ENCODE measurements at regions not wholly inside any gene's neighbourhood (a gene's known extent, or its start where the extent isn't known, plus 50 kb on each side); places are given as distances from the start of the nearest gene placed in this dataset.
"Not testable (repeated sequence)": the region's sequence is repeated elsewhere in the genome, so short reads cannot be mapped to it uniquely, and the experiment has no call there.

DNA sequence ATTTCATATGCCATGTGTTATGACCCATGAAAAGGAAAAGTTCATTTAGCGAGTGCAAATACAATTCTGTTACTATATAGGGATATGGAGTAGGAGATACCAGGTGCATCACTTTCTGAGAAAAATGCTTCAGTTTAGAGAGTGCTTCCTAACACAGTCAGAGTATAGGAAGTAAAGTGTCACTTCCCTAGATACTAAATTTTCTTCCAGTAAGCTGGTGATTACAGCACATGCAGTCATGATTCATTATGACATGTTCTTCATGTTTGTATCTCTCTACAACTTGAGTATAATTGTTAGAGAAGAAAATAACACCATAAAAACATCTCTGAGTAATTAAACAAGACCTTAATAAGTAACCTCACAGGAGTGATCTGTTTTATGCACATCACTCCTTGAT lies 837.0 kb downstream of the DNAH5 start:
- ChIA-PET POLR2A (no interaction called here), CTCF (no interaction called here)
- no peaks in the 10 kb centered on the region for H3K36me3 ChIP-seq (ENCODE audit: control insufficient read depth in 2 of 2, insufficient read depth in 1 of 2, low read length in 2 of 2)
- no peaks in the 10 kb centered on the region for H3K4me1 ChIP-seq (ENCODE audit: control insufficient read depth, insufficient read depth, low read length)
- no peak for TF ChIP-seq ZNF114 (tag by site-specific recombination; IDR thresholded peaks at IDR 0.05)
- TF ChIP-seq YY2 (tag by site-specific recombination; IDR thresholded peaks at IDR 0.05), result no peak
- TF ChIP-seq SETDB1 (IDR thresholded peaks at IDR 0.05; ENCODE audit: insufficient read length, low read length), result no peak
- TF ChIP-seq YY1 (tag by site-specific recombination; IDR thresholded peaks at IDR 0.05), result no peak
- no peaks in the 10 kb centered on the region for H3K9me3 ChIP-seq (ENCODE audit: control insufficient read depth, insufficient read depth, low read depth, low read length)
- H3K4me3 ChIP-seq (ENCODE audit: low read depth, low read length), result no peak overlapping the region
- H3K27ac ChIP-seq (ENCODE audit: extremely low read depth, low read depth, low read length), result no peak overlapping the region

DNA sequence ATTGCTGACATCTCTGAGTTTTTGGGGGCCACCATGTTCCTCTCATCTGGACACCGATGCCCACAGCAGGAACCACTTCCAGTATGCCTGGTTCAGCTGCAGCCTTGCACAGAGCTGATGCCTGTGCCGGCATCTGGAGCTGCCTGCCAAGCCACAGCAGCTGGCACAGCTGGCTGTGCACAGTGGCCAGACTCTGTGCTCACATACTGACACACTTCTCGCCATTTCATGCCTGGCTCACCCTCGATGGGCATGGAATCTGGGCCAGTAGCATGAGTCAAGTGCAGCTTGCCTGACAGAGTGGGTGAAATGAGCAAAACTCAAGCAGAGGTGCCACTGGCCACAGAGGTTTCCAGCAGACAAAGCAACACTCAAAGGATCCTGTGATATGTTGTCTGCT lies 863.4 kb downstream of the DNAH5 start:
- no peak for TF ChIP-seq GLIS1 (tag by site-specific recombination; IDR thresholded peaks at IDR 0.05)
- no peak for TF ChIP-seq ZNF510 (tag by site-specific recombination; IDR thresholded peaks at IDR 0.05; ENCODE audit: insufficient replicate concordance)
- TF ChIP-seq, protein P1, sequence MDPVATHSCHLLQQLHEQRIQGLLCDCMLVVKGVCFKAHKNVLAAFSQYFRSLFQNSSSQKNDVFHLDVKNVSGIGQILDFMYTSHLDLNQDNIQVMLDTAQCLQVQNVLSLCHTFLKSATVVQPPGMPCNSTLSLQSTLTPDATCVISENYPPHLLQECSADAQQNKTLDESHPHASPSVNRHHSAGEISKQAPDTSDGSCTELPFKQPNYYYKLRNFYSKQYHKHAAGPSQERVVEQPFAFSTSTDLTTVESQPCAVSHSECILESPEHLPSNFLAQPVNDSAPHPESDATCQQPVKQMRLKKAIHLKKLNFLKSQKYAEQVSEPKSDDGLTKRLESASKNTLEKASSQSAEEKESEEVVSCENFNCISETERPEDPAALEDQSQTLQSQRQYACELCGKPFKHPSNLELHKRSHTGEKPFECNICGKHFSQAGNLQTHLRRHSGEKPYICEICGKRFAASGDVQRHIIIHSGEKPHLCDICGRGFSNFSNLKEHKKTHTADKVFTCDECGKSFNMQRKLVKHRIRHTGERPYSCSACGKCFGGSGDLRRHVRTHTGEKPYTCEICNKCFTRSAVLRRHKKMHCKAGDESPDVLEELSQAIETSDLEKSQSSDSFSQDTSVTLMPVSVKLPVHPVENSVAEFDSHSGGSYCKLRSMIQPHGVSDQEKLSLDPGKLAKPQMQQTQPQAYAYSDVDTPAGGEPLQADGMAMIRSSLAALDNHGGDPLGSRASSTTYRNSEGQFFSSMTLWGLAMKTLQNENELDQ (tag by site-specific recombination; IDR thresholded peaks at IDR 0.05; ENCODE audit: low read depth), result no peak
- TF ChIP-seq ZNF571 (tag by site-specific recombination; IDR thresholded peaks at IDR 0.05), result no peak
- no peak for TF ChIP-seq ZNF341 (tag by site-specific recombination; IDR thresholded peaks at IDR 0.05; ENCODE audit: low read depth)
- TF ChIP-seq, protein P2, sequence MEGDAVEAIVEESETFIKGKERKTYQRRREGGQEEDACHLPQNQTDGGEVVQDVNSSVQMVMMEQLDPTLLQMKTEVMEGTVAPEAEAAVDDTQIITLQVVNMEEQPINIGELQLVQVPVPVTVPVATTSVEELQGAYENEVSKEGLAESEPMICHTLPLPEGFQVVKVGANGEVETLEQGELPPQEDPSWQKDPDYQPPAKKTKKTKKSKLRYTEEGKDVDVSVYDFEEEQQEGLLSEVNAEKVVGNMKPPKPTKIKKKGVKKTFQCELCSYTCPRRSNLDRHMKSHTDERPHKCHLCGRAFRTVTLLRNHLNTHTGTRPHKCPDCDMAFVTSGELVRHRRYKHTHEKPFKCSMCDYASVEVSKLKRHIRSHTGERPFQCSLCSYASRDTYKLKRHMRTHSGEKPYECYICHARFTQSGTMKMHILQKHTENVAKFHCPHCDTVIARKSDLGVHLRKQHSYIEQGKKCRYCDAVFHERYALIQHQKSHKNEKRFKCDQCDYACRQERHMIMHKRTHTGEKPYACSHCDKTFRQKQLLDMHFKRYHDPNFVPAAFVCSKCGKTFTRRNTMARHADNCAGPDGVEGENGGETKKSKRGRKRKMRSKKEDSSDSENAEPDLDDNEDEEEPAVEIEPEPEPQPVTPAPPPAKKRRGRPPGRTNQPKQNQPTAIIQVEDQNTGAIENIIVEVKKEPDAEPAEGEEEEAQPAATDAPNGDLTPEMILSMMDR (tag by site-specific recombination; IDR thresholded peaks at IDR 0.05), result no peak
- no peak for TF ChIP-seq ZNF626 (tag by site-specific recombination; IDR thresholded peaks at IDR 0.05)
- no peak for TF ChIP-seq ZBTB1 (tag by site-specific recombination; IDR thresholded peaks at IDR 0.05)
- no peak overlapping the region for H3K4me3 ChIP-seq (ENCODE audit: low read depth, low read length)
- ChIA-PET CTCF (no interaction called here), POLR2A (no interaction called here)
- no peaks in the 10 kb centered on the region for H3K9me3 ChIP-seq (ENCODE audit: control insufficient read depth, insufficient read depth, low read depth, low read length)
- H3K4me1 ChIP-seq (ENCODE audit: control insufficient read depth, insufficient read depth, low read length), result no peaks in the 10 kb centered on the region
- H3K27ac ChIP-seq (ENCODE audit: extremely low read depth, low read depth, low read length), result no peak overlapping the region
- H3K36me3 ChIP-seq (ENCODE audit: control insufficient read depth in 2 of 2, insufficient read depth in 1 of 2, low read length in 2 of 2), result no peaks in the 10 kb centered on the region

DNA sequence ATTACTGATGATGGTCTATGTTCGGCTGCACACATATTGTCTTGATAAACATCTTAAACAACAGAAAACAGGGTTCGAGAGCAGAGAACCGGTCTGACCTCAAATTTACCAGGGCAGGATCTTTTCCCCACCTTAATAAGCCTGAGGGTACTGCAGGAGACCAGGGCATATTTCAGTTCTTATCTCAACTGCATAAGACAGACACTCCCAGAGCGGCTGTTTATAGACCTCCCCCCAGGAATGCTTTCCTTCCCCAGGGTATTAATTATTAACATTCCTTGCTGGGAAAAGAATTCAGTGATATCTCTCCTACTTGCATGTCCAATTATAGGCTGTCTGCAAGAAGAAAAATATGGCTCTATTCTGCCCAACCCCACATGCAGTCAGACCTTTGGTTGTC lies 871.6 kb downstream of the DNAH5 start:
- H3K36me3 ChIP-seq (ENCODE audit: control insufficient read depth in 2 of 2, insufficient read depth in 1 of 2, low read length in 2 of 2); H3K4me3 ChIP-seq (ENCODE audit: low read depth, low read length); CTCF ChIA-PET; H3K9me3 ChIP-seq (ENCODE audit: control insufficient read depth, insufficient read depth, low read depth, low read length); POLR2A ChIA-PET; H3K4me1 ChIP-seq (ENCODE audit: control insufficient read depth, insufficient read depth, low read length); H3K27ac ChIP-seq (ENCODE audit: extremely low read depth, low read depth, low read length): not testable (repeated sequence)

DNA sequence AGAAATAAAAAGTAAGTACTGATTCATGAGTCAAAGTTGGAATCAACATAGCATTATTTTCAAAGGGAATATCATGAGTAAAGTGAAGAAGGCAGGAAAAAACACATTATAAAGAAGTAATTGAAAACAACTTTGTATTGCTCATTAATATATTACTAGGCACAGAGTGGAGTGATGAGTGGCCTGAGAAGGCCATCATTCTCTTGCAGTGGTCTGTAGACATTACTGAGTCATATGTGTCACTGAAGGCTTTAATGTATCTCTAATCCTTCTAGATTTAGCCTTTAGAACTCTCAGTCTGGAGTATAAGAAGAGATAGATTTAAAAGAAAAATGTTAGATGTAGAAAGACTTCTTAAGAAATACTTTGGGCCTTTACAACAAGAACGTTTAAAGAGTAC lies 881.4 kb downstream of the DNAH5 start:
- POLR2A ChIA-PET, result no interaction called here
- TF ChIP-seq ZNF335 (tag by site-specific recombination; conservative IDR thresholded peaks at IDR 0.05) (no peak), ZNF843 (tag by site-specific recombination; IDR thresholded peaks at IDR 0.05) (no peak), ZNF175 (tag by site-specific recombination; IDR thresholded peaks at IDR 0.05) (no peak), GLI2 (tag by site-specific recombination; IDR thresholded peaks at IDR 0.05; ENCODE audit: borderline replicate concordance, low read depth) (no peak), ZNF529 (tag by site-specific recombination; IDR thresholded peaks at IDR 0.05; ENCODE audit: insufficient replicate concordance) (no peak), ZNF521 (tag by site-specific recombination; IDR thresholded peaks at IDR 0.05) (no peak), ZNF571 (tag by site-specific recombination; IDR thresholded peaks at IDR 0.05) (no peak), ZBTB7A (tag by site-specific recombination; IDR thresholded peaks at IDR 0.05; ENCODE audit: low read depth) (no peak)
- TF ChIP-seq, protein P3, sequence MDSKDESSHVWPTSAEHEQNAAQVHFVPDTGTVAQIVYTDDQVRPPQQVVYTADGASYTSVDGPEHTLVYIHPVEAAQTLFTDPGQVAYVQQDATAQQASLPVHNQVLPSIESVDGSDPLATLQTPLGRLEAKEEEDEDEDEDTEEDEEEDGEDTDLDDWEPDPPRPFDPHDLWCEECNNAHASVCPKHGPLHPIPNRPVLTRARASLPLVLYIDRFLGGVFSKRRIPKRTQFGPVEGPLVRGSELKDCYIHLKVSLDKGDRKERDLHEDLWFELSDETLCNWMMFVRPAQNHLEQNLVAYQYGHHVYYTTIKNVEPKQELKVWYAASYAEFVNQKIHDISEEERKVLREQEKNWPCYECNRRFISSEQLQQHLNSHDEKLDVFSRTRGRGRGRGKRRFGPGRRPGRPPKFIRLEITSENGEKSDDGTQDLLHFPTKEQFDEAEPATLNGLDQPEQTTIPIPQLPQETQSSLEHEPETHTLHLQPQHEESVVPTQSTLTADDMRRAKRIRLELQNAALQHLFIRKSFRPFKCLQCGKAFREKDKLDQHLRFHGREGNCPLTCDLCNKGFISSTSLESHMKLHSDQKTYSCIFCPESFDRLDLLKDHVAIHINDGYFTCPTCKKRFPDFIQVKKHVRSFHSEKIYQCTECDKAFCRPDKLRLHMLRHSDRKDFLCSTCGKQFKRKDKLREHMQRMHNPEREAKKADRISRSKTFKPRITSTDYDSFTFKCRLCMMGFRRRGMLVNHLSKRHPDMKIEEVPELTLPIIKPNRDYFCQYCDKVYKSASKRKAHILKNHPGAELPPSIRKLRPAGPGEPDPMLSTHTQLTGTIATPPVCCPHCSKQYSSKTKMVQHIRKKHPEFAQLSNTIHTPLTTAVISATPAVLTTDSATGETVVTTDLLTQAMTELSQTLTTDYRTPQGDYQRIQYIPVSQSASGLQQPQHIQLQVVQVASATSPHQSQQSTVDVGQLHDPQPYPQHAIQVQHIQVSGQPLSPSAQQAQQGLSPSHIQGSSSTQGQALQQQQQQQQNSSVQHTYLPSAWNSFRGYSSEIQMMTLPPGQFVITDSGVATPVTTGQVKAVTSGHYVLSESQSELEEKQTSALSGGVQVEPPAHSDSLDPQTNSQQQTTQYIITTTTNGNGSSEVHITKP (tag by site-specific recombination; IDR thresholded peaks at IDR 0.05), result no peak
- TF ChIP-seq, protein P4, sequence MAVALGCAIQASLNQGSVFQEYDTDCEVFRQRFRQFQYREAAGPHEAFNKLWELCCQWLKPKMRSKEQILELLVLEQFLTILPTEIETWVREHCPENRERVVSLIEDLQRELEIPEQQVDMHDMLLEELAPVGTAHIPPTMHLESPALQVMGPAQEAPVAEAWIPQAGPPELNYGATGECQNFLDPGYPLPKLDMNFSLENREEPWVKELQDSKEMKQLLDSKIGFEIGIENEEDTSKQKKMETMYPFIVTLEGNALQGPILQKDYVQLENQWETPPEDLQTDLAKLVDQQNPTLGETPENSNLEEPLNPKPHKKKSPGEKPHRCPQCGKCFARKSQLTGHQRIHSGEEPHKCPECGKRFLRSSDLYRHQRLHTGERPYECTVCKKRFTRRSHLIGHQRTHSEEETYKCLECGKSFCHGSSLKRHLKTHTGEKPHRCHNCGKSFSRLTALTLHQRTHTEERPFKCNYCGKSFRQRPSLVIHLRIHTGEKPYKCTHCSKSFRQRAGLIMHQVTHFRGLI (tag by site-specific recombination; IDR thresholded peaks at IDR 0.05), result no peak

More for the DNA sequence above, 881.4 kb downstream of the DNAH5 start:
- CTCF ChIA-PET, result no interaction called here
- Histone ChIP-seq H3K9me3 (ENCODE audit: control insufficient read depth, insufficient read depth, low read depth, low read length) (no peaks in the 10 kb centered on the region), H3K4me1 (ENCODE audit: control insufficient read depth, insufficient read depth, low read length) (no peaks in the 10 kb centered on the region), H3K4me3 (ENCODE audit: low read depth, low read length) (no peak overlapping the region), H3K36me3 (ENCODE audit: control insufficient read depth in 2 of 2, insufficient read depth in 1 of 2, low read length in 2 of 2) (no peaks in the 10 kb centered on the region), H3K27ac (ENCODE audit: extremely low read depth, low read depth, low read length) (no peak overlapping the region)
